ENCODE measurements at regions not wholly inside any gene's neighbourhood (a gene's known extent, or its start where the extent isn't known, plus 50 kb on each side); places are given as distances from the start of the nearest gene placed in this dataset.
"Not testable (repeated sequence)": the region's sequence is repeated elsewhere in the genome, so short reads cannot be mapped to it uniquely, and the experiment has no call there.

GRCh38 chr17:13864521-13864920 lies 204.8 kb upstream of the COX10 start:
- DNase-seq, result no peak

GRCh38 chr17:13865650-13866049 lies 203.7 kb upstream of the COX10 start:
- no peak for DNase-seq

DNA sequence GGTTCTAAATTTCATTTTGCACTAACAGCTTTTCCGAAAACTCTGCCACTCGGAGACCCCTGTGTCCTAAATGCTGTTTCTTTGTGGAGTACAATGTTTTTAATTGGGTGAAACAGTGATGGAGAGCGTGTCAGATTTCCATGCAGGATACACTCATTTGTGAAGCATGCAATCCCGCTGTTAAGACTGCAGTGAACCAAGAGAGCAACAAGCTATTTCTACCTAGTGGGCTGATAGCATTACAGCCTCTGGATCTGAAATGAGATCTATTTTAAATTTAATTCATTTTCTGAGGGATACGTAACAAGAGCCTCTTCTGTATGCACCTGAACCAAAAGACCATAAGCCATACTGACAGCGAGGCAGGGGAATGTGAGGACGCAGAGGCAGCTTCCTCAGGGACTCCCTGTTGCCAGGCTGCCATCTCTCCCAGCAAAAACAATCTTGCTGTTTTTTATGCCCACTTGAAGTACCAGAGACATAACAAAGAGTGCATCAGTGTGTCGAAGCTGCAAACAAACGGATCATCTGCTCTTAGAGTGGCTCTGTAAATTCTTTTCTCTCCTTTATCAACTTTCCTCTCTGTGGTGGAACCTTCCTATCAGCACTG lies 199.9 kb upstream of the COX10 start:
- DNase-seq, result no peak

DNA sequence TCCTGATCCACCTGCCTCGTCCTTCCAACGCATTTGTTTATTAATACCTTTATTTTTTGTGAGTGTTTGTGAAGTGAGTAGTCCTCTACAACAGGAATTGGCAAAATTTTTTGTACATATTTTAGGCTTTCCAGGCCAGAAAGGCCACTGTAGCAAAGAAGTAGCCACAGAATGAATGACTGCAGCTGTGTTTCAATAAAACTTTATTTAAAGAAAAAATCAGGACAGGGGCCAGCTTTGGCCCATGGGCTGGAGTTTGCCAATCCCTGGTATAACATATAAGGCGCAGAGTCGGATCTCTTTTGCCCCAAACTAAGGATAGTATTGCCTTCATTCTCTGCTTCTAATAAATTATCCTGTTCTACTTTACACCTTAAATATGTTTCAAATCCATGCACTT lies 198.0 kb upstream of the COX10 start:
- no peak for DNase-seq

GRCh38 chr17:13874134-13874533 lies 195.2 kb upstream of the COX10 start:
- DNase-seq, result no peak

GRCh38 chr17:13874817-13875216 lies 194.5 kb upstream of the COX10 start:
- no peak for DNase-seq

- no peak for DNase-seq
Measured at GRCh38 chr17:13879961-13880466, 189.3 kb upstream of the COX10 start.

DNA sequence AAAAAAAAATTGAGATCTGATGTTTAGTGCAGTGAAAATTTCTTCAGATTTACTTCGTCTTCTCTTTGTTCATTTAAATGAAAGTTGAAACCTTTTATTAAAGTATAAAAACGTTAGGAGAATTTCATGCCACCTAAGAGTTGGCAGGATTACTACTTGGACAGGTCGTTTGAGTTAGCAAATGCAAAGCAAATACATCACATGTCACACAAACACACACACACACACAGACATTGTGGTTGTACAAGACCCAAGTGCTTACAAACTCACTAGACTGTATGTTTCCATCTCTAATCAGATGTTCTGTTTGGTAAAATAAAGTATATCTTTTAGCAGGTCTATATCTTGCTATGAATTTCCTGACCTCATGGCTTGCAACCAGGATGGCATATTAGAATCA lies 185.6 kb upstream of the COX10 start:
- no peak for DNase-seq

- no peak for DNase-seq
Measured at GRCh38 chr17:13884347-13884746, 185.0 kb upstream of the COX10 start.

GRCh38 chr17:13885550-13885949 lies 183.8 kb upstream of the COX10 start:
- no peak for DNase-seq

DNA sequence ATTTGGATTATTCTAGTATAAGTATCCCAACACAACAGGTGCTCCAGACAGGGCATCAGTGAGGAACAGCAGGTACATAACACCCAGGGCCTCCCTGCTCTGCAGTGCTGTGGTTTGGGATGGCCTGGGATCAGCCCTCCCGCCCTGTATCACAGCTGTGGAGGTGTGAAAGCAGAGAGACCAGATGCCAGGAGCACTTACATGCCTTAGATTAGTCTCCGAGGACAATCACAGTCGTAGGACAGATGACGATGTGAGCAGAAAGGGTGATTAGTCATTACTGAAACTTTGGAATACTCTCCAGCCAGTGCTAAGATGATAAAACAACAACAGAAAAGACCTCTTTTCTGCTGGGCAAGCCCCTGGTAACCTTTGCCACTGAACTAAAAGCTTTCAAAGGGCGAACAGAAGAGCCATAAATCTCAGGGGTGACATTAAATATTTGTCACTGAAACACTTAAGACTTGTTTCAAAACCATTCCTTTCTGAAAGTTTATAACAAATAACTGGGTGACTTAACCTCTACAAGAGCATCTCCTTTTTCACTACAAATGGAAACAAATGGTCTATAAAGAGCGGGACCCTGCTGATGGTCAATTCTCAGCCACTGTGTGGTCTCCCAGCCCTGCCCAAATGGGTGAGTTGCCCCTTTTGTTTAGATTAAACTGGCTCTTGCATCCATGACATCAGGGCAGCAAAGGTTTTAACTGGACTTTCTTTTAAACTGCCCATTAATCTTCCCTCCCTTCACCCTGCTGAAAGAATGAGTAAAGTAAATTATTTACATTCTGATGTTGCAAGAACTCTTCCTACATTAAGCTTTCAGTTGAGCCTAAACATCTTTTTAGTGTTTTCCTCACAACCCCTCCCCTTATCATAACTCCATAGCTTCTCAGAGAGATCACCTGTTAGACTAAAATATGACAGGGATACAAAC lies 183.1 kb upstream of the COX10 start:
- DNase-seq, result no peak

DNA sequence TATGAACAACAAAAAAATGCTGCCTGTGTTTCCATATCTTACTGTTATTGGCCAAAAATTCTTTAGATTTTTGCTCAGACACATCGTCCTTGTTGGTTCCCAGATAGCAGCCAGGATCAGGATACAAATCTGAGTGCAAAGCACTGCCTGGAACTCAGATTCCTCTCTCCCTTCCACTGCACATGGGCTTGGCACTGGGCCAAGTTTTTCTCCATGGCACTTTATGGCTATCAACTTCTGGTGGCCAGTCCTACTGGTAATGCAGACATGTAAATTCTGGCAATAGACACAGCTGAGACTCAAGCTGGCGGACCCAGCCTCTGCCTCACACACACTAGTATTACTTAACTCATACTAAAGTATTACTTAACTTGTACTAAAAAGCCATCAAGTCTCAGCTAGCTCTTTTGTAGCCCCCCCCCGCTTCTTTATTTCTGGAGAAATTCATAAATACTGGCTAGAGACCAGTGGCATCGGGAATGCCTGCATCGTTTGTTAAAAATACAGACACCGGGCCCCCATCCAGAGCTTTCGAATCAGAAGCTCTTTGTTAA lies 181.2 kb upstream of the COX10 start:
- peak in 6 of 58 donors; percentile 1 to 16 (median 7) for DNase-seq

GRCh38 chr17:13908971-13909370 lies 160.3 kb upstream of the COX10 start:
- not testable (repeated sequence) for DNase-seq

DNA sequence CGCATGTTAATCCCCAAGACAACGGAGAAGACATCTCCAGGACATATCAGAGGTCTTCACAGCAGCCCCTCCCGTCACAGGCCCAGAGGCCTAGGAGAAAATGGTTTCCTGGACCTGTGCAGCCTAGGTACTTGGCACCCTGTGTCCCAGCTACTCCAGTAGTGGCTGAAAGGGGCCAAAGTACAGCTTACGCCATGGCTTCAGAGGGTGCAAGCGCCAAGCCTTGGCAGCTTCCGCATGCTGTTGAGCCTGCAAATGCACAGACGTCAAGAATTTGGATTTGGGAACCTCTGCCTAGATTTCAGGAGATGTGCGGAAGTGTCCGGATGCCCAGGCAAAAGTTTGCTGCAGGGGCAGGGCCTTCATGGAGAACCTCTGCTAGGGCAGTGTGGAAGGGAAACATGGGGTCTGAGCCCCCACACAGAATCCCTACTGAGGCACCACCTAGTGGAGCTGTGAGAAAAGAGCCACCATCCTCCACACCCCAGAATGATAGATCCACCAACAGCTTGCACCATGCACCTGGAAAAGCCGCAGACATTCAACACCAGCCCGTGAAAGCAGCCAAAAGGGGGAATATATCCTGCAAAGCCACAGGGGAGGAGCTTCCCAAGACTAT lies 159.3 kb upstream of the COX10 start:
- DNase-seq, result no peak

DNA sequence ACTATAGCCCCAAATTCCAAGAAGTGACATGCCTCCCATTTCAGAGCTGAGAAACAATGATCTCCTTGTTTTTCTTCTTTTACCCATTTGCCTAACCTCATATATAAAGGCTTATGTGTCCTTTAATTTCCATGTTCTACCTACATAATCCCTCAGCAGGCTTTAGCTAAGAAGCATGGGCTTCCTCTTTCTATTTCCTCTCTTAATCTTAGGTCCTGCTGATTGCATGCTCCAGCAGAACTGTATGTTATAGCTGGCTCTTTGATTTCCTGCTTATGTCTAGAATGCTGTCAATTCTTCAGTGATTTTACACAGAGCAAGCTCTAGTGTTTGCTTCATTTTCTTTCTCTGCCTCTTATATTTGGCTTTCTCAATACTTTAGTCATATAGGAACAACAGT lies 151.7 kb upstream of the COX10 start:
- no peak for DNase-seq

- DNase-seq, result no peak
Measured at GRCh38 chr17:13918247-13918646, 151.1 kb upstream of the COX10 start.

DNA sequence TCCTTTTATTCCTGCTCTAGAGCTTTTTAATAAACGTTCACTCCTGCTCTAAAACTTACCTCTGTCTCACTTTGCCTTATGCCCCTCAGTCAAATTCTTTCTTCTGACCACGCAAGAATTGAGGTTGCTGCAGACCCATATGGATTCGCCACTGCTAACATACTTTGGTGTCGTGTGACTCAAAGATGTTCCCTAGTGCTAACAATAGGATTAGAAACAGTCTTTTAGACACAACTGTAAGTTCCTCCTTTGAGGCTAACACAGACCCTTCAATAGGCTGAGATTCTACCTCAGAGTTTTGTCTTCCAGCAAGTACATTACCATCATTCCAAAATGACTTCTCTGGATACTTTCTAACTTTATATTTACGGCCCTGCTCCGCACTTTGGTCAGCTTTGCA lies 149.5 kb upstream of the COX10 start:
- no peak for DNase-seq

- no peak for DNase-seq
Measured at GRCh38 chr17:13920413-13920812, 148.9 kb upstream of the COX10 start.

DNA sequence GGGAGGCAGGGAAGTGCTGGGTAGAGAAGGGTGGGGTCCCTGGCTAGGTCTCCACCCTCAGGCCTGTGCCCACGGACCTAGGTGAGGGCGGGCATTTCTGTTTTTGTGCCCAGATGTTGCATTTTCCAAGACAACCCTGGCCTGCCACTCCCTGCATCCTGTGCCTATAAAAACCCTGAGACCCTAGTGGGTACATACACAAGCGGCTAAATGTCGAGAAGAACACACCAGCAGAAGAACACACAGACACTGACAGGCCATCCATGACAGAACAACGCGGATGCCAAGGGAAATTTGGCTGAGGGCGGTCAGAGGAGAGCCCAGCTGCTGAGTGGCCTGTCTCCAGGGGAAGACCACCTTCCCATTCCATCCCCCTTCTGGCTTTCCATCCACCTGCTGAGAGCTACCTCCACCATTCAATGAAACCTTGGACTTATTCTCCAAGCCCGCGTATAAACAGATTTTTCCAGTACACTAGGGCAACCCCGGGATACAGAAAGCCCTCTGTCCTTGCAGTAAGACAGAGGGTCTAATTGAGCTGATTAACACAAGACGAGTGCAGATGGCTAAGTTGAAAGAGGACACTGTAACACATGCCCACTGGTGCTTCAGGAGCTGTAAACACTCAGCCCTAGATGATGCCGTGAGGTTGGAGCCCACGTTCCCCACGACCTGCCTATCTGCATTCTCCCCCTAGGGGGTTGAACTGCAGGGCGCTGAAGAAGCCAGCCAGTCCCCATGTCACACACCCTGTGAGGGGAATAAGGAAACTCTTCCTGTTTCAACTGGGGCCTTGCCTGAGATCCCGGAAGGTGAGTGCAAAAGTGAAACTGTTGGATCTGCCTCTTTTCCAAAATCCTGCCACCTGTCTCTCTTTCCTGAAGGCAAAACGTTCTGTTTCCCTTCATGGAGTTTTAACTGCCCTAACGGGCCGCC lies 147.2 kb upstream of the COX10 start:
- DNase-seq, result peak in 2 of 58 donors; percentile 1 to 7

DNA sequence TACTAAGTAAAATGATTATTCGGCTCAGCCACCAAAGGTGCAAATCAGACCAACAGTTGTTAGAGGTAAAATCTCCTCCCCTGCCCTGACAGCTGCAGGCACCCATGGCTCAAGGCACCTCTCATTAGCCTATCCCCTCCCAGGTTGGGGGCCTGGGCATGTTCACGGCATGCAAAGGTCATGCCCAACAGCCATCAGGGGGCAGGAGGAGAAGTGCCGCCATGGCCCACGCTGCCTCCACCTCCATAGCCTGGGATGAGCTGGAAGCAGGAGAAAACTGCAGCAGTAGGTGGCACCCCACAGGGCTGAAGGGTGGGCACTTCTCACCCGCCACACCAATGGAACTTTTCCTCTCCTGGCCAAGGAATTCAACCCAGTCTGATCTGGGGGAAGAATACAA lies 146.4 kb upstream of the COX10 start:
- no peak for DNase-seq

DNA sequence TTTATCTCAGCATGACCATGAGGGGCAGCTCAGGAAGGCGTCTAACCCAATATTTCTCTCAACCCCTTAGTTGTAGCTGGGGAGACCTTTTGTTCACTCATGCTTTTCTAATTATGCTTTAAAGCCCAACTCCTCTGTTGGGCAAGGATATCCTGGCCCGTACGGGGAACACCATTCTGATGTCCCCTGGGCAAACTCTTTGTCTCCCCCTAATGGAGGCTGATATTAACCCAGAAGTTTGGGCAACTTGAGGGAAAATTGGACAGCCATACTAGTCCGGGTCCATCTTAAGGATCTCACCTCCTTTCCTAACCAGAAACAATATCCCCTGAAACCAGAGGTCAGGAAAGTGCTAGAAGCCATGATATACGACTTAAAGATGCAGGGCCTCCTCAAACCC lies 143.7 kb upstream of the COX10 start:
- no peak for DNase-seq

All from anterior cingulate cortex (tissue), 58 donors.